ENCODE measurements at regions not wholly inside any gene's neighbourhood (a gene's known extent, or its start where the extent isn't known, plus 50 kb on each side); places are given as distances from the start of the nearest gene placed in this dataset.

DNA sequence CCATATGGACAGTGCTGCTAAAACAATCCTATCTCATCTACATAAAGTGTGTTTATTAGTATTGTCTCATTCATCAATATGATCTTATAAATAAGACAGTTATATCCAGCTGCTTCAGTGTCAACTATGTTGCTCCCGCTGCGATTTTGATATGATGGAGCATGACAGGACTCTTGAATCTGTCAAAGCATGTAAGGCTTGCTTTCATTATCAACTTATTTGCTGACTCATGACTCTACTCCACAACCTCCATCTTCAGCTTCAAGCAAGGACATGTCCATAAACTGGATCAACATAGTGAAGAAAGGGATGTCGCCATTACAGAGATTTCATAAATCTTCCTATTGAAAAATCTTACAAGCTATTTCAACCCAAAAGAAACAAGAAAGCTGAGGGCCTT, 2812.6 kb downstream of the PCDH9 start:
- TF ChIP-seq TMF1 (CRISPR knock-in tag; IDR thresholded peaks at IDR 0.05; ENCODE audit: low read depth) (no peak), ZNF225 (CRISPR knock-in tag; IDR thresholded peaks at IDR 0.05) (no peak), FOXA3 (CRISPR knock-in tag; IDR thresholded peaks at IDR 0.05) (no peak), ZNF766 (CRISPR knock-in tag; IDR thresholded peaks at IDR 0.05; ENCODE audit: borderline replicate concordance) (no peak), HDAC2 (CRISPR knock-in tag; IDR thresholded peaks at IDR 0.05) (no peak), ZNF776 (CRISPR knock-in tag; IDR thresholded peaks at IDR 0.05) (no peak)
- TF ChIP-seq, protein P1, sequence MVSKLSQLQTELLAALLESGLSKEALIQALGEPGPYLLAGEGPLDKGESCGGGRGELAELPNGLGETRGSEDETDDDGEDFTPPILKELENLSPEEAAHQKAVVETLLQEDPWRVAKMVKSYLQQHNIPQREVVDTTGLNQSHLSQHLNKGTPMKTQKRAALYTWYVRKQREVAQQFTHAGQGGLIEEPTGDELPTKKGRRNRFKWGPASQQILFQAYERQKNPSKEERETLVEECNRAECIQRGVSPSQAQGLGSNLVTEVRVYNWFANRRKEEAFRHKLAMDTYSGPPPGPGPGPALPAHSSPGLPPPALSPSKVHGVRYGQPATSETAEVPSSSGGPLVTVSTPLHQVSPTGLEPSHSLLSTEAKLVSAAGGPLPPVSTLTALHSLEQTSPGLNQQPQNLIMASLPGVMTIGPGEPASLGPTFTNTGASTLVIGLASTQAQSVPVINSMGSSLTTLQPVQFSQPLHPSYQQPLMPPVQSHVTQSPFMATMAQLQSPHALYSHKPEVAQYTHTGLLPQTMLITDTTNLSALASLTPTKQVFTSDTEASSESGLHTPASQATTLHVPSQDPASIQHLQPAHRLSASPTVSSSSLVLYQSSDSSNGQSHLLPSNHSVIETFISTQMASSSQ (IDR thresholded peaks at IDR 0.05; ENCODE audit: low read depth), result no peak
- TF ChIP-seq, protein P1 (CRISPR knock-in tag; IDR thresholded peaks at IDR 0.05; ENCODE audit: borderline replicate concordance), result no peak
- TF ChIP-seq, protein P2, sequence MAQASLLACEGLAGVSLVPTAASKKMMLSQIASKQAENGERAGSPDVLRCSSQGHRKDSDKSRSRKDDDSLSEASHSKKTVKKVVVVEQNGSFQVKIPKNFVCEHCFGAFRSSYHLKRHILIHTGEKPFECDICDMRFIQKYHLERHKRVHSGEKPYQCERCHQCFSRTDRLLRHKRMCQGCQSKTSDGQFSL (CRISPR knock-in tag; IDR thresholded peaks at IDR 0.05), result no peak
